BJ (cell line): ENCODE measurements at regions not wholly inside any gene's neighbourhood (a gene's known extent, or its start where the extent isn't known, plus 50 kb on each side); places are given as distances from the start of the nearest gene placed in this dataset.
A peak's percentile ranks its signal among the peaks of the same experiment; 100 is the strongest.

Experiments used
- CTCF ChIA-PET: fragments of 350-600 bp; formaldehyde crosslinking; extraction: SDS; loops from one replicate; lab custom pipeline; 2021; ENCODE audit warnings: antibody characterized with exemption, inconsistent platforms; lab: Yijun Ruan, JAX
- POLR2A ChIA-PET: fragments of 300-600 bp; sonication (Branson Sonifier 250); formaldehyde crosslinking; extraction: SDS; loops from one replicate; lab custom pipeline; 2021; ENCODE audit warnings: antibody characterized with exemption; lab: Charles Lee
- DNase-seq: peaks from one replicate; pipeline ENCODE4 v3.0.0-alpha.2; 2011; ENCODE audit warnings: low read depth
- H3K27me3 ChIP-seq: 2 replicates; pipeline ENCODE4 v1.6.0; 2011; ENCODE audit warnings: low read length; ENCODE audit not compliant: control insufficient read depth, insufficient read depth
- H3K36me3 ChIP-seq: 2 replicates; pipeline ENCODE4 v1.5.1; 2011; ENCODE audit warnings: low read length; ENCODE audit not compliant: control insufficient read depth, insufficient read depth
- H3K4me3 ChIP-seq: 2 replicates; pipeline ENCODE4 v1.5.1; 2011; ENCODE audit warnings: low read depth, mild to moderate bottlenecking, control low read depth, low read length
- TF ChIP-seq, protein P1 (sequence below): IDR thresholded peaks from 2 replicates; pipeline ENCODE4 v1.5.1; 2011; ENCODE audit warnings: low read depth, mild to moderate bottlenecking, control low read depth, inconsistent platforms, low read length, moderate library complexity; ENCODE audit not compliant: insufficient read depth

DNA sequence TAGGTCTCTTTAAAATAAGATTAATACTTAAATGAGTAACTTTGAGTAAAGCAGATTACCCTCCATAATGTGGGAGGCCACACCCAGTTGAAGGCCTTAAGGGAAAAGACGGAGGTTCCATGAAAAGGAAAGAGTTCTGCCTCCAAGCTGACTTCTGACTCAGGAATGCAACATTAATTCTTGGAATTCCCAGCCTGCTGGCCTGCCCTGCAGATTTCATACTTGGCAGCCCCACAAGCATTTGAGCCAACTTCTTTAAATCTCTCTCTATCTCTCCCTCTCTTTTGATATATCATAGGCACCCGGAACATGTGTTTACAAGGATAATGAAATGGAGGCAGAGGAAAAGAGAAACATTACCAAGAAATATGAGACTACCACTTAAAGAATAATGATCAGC is 902.3 kb upstream of the MIR17HG start:
- H3K36me3 ChIP-seq: no peaks in the 10 kb centered on the region; the same call in 1 of the 2 replicates
- CTCF ChIA-PET: interaction anchor here (1.3 kb wide), 1 partner anchor 17 kb away, joined by 4 read pairs; no protein-coding TSS in a partner anchor
- no peaks in the 10 kb centered on the region for H3K27me3 ChIP-seq
- POLR2A ChIA-PET: interaction anchor here (0.8 kb wide), 1 partner anchor 75 kb away, joined by 3 read pairs; no protein-coding TSS in a partner anchor
- H3K4me3 ChIP-seq: no peak overlapping the region
- DNase-seq: peak; percentile 83
- TF ChIP-seq, protein P1, sequence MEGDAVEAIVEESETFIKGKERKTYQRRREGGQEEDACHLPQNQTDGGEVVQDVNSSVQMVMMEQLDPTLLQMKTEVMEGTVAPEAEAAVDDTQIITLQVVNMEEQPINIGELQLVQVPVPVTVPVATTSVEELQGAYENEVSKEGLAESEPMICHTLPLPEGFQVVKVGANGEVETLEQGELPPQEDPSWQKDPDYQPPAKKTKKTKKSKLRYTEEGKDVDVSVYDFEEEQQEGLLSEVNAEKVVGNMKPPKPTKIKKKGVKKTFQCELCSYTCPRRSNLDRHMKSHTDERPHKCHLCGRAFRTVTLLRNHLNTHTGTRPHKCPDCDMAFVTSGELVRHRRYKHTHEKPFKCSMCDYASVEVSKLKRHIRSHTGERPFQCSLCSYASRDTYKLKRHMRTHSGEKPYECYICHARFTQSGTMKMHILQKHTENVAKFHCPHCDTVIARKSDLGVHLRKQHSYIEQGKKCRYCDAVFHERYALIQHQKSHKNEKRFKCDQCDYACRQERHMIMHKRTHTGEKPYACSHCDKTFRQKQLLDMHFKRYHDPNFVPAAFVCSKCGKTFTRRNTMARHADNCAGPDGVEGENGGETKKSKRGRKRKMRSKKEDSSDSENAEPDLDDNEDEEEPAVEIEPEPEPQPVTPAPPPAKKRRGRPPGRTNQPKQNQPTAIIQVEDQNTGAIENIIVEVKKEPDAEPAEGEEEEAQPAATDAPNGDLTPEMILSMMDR: no peak

DNA sequence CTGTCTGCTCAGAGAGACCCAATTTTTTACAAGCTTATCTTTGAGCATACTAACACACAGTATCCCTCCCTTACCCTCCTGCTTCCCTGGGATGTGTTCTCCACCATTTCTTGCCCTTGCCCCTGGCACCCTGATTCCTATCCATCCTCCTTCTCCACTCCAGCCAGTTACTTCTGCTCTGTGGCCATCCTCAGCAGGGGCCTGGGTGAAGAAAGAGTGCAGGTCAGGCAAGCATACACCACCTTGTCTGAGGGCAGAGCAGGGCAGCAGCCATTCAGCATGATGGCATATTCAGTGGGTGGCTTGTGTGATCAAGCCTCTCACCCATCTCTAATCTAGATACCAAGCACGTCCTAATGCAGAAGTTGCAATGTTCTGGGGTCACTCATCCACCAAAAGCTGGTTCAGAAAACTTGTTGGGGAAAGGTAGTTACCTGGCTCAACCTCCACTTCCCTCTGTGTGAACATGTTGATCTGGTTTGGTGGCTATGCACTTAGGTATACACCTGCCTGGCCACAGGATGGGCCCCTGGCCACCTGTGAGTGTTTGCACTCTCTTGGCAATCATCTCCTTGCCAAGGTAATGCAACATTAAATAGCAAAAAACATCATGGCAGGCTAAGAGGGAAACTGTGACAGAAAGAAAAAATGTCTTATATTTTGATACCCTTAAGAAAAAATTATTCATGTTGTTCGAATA is 900.3 kb upstream of the MIR17HG start:
- no peaks in the 10 kb centered on the region for H3K27me3 ChIP-seq
- no peaks in the 10 kb centered on the region; the same call in 1 of the 2 replicates for H3K36me3 ChIP-seq
- no peak overlapping the region for H3K4me3 ChIP-seq
- POLR2A ChIA-PET: no interaction called here
- TF ChIP-seq, protein P1: no peak
- no peak for DNase-seq
- CTCF ChIA-PET: interaction anchor here (1.3 kb wide), 1 partner anchor 155 kb away, joined by 3 read pairs; no protein-coding TSS in a partner anchor

- Histone ChIP-seq H3K36me3 (no peaks in the 10 kb centered on the region; the same call in 1 of the 2 replicates), H3K4me3 (no peak overlapping the region), H3K27me3 (no peaks in the 10 kb centered on the region)
- CTCF ChIA-PET: no interaction called here
- TF ChIP-seq, protein P1: no peak
- POLR2A ChIA-PET: no interaction called here
- DNase-seq: peak; percentile 36
Measured at GRCh38 chr13:90447734-90448101, 899.8 kb upstream of the MIR17HG start.

DNA sequence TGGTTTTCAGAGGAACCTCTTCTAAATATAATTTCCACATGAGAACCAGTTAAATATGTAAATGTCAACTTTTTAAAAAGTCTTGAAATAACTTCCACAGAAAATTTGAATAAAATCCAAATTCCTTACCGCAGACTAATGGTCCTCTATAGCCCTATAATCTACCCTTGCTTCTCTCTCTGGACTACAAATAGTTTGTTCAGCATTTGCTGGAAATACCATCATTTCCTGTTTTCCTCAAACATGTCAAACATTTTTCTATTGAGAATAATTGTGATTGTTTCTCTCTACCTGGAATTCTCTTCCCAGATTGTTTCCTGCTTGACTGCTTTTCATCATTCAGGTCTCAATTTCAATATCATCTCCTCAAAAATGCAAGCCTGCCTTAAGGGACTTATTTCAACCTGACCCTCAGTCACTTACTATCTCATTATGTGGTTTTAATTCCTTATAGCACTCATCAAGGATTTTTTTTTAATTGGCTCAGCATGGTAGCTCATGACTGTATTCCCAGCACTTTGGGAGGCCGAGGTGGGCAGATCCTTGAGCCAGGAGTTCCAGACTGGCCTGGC is 898.9 kb upstream of the MIR17HG start:
- no peaks in the 10 kb centered on the region for H3K27me3 ChIP-seq
- H3K36me3 ChIP-seq: no peaks in the 10 kb centered on the region; the same call in 1 of the 2 replicates
- no peak for DNase-seq
- TF ChIP-seq, protein P1: no peak
- H3K4me3 ChIP-seq: no peak overlapping the region
- ChIA-PET POLR2A (no interaction called here), CTCF (no interaction called here)

DNA sequence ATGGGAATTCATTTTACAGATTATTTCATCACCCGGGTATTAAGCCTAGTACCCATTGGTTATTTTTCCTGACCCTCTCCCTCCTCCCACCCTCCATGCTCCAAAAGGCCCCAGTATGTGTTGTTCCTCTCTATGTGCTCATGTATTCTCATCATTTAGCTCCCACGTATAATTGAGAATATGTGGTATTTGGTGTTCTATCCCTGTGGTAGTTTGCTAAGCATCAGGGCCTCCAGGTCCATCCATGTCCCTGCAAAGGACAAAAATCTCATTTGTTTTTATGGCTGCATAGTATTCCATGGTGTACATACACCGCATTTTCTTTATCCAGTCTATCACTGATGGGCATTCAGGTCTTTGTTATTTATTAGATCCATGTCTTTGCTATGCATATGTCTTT is 894.1 kb upstream of the MIR17HG start:
- H3K27me3 ChIP-seq: no peaks in the 10 kb centered on the region
- POLR2A ChIA-PET: no interaction called here
- H3K36me3 ChIP-seq: no peaks in the 10 kb centered on the region
- DNase-seq: no peak
- H3K4me3 ChIP-seq: no peak overlapping the region
- TF ChIP-seq, protein P1: no peak
- CTCF ChIA-PET: no interaction called here
